DMS53 (cell line): ENCODE measurements at regions not wholly inside any gene's neighbourhood (a gene's known extent, or its start where the extent isn't known, plus 50 kb on each side); places are given as distances from the start of the nearest gene placed in this dataset.
A peak's percentile ranks its signal among the peaks of the same experiment; 100 is the strongest.
"Not testable (repeated sequence)": the region's sequence is repeated elsewhere in the genome, so short reads cannot be mapped to it uniquely, and the experiment has no call there.

Experiments
- DNase-seq: peaks from one replicate; lab custom pipeline; 2025; lab: John Stamatoyannopoulos, UW

- no peak for DNase-seq
Measured at GRCh38 chr14:52202151-52202550, 65.3 kb upstream of the PTGDR start.

GRCh38 chr14:52190337-52190931, 77.1 kb upstream of the PTGDR start:
- no peak for DNase-seq

- no peak for DNase-seq
Measured at GRCh38 chr14:52189325-52189724, 78.2 kb upstream of the PTGDR start.

GRCh38 chr14:52188381-52188780, 79.1 kb upstream of the PTGDR start:
- DNase-seq, result no peak

- DNase-seq, result no peak
Measured at GRCh38 chr14:52185178-52185577, 82.3 kb upstream of the PTGDR start.

- no peak for DNase-seq
Measured at GRCh38 chr14:52182853-52183252, 84.6 kb upstream of the PTGDR start.

GRCh38 chr14:52179141-52179790, 88.2 kb upstream of the PTGDR start:
- no peak for DNase-seq

GRCh38 chr14:52175982-52176502, 91.5 kb upstream of the PTGDR start:
- no peak for DNase-seq

GRCh38 chr14:52171932-52172331, 95.6 kb upstream of the PTGDR start:
- DNase-seq, result peak; percentile 9

GRCh38 chr14:52166822-52167221, 98.0 kb upstream of the NID2 start:
- DNase-seq, result no peak

- no peak for DNase-seq
Measured at GRCh38 chr14:52155651-52156213, 86.9 kb upstream of the NID2 start.

GRCh38 chr14:52154992-52155650, 86.3 kb upstream of the NID2 start:
- DNase-seq, result no peak

- DNase-seq, result peak; percentile 25
Measured at GRCh38 chr14:52153939-52154338, 85.1 kb upstream of the NID2 start.

GRCh38 chr14:52150162-52150561, 81.3 kb upstream of the NID2 start:
- peak; percentile 2 for DNase-seq

GRCh38 chr14:52148371-52148770, 79.5 kb upstream of the NID2 start:
- no peak for DNase-seq

- DNase-seq, result no peak
Measured at GRCh38 chr14:52146504-52146903, 77.6 kb upstream of the NID2 start.

- not testable (repeated sequence) for DNase-seq
Measured at GRCh38 chr14:52144099-52144498, 75.2 kb upstream of the NID2 start.

- DNase-seq, result no peak
Measured at GRCh38 chr14:52142504-52142903, 73.6 kb upstream of the NID2 start.

- DNase-seq, result peak; percentile 85
Measured at GRCh38 chr14:52131640-52132320, 62.9 kb upstream of the NID2 start.

GRCh38 chr14:52129721-52130120, 60.9 kb upstream of the NID2 start:
- DNase-seq, result no peak

GRCh38 chr14:52125885-52126284, 57.0 kb upstream of the NID2 start:
- DNase-seq, result no peak
